ENCODE measurements at regions not wholly inside any gene's neighbourhood (a gene's known extent, or its start where the extent isn't known, plus 50 kb on each side); places are given as distances from the start of the nearest gene placed in this dataset.

DNA sequence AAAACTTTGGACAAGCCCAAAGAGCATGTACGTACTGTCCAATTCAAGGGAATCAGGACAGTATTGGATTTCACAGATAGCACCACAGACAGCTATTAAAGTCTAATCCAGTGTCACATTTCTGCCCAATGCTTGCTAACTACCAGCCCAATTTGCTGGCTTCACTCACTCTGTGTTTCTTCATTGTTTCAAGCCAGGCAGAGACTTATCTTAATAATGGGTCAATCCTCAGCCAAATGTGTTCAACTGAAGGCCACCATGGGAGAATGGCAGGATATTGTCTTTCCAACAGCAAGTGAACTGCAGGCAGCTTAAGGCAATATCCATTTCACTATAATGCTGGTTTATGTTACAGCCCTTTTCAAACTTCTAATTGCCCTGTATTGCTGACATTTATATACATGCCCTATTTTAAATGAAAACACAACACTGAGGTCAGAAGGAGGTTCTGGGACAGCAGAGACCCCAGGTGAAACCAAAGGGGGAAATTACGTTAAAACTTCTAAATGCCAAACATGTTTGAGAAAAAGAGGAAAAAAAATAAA, 142.1 kb upstream of the RSPO3 start:
- TF ChIP-seq POLR2A (IDR thresholded peaks at IDR 0.05; ENCODE audit: low read depth) (no peak), POLR2AphosphoS5 (IDR thresholded peaks at IDR 0.05) (no peak)
- TF ChIP-seq, protein P1, sequence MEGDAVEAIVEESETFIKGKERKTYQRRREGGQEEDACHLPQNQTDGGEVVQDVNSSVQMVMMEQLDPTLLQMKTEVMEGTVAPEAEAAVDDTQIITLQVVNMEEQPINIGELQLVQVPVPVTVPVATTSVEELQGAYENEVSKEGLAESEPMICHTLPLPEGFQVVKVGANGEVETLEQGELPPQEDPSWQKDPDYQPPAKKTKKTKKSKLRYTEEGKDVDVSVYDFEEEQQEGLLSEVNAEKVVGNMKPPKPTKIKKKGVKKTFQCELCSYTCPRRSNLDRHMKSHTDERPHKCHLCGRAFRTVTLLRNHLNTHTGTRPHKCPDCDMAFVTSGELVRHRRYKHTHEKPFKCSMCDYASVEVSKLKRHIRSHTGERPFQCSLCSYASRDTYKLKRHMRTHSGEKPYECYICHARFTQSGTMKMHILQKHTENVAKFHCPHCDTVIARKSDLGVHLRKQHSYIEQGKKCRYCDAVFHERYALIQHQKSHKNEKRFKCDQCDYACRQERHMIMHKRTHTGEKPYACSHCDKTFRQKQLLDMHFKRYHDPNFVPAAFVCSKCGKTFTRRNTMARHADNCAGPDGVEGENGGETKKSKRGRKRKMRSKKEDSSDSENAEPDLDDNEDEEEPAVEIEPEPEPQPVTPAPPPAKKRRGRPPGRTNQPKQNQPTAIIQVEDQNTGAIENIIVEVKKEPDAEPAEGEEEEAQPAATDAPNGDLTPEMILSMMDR (IDR thresholded peaks at IDR 0.05), result no peak
